HepG2 (cell line): ENCODE measurements at regions not wholly inside any gene's neighbourhood (a gene's known extent, or its start where the extent isn't known, plus 50 kb on each side); places are given as distances from the start of the nearest gene placed in this dataset.
"Not testable (repeated sequence)": the region's sequence is repeated elsewhere in the genome, so short reads cannot be mapped to it uniquely, and the experiment has no call there.

ENCODE experiments used
- ATAC-seq: fragments of 200-7000 bp; cut with Tn5 transposase; 3 replicates; pipeline ENCODE4 v1.9.1; 2020; ENCODE audit warnings: mild to moderate bottlenecking, moderate library complexity
- BruUV-seq: library from RNA; stranded (reverse); fragments of 400-500 nt; replicated peaks from 2 replicates; lab custom pipeline; 2021; lab: Mats Ljungman, UMichigan
- CTCF ChIA-PET: fragments of 300-600 bp; formaldehyde crosslinking; extraction: SDS; loops from one replicate; lab custom pipeline; 2021; ENCODE audit warnings: low total read pairs, inconsistent platforms, low intra/inter-chr PET ratio; lab: Yijun Ruan, JAX
- POLR2A ChIA-PET: fragments of 350-600 bp; sonication (Branson Sonifier 250); formaldehyde crosslinking; loops from one replicate; lab custom pipeline; 2020; ENCODE audit warnings: antibody characterized with exemption, inconsistent platforms; lab: Yijun Ruan, JAX
- DNase-seq: peaks from one replicate; pipeline ENCODE4 v3.0.0-alpha.2; 2015; ENCODE audit warnings: low spot score
- FAIRE-seq: peaks from 3 replicates; lab custom pipeline; 2011; peaks lifted over from hg19 to GRCh38; lab: Jason Lieb, UNC
- H2AFZ ChIP-seq: one replicate; pipeline ENCODE4 v1.6.1; 2011; ENCODE audit warnings: low read length, inconsistent platforms
- H3K27ac ChIP-seq: fragments of 300-600 bp; 3 replicates; pipeline ENCODE4 v1.8.0; 2011; ENCODE audit warnings: mixed run types, mild to moderate bottlenecking, mixed read lengths, low read length, inconsistent platforms; ENCODE audit not compliant: insufficient read depth; ENCODE audit errors: extremely low read length
- H3K27me3 ChIP-seq, 2 experiments: fragments of 200-600 bp in 1 of 2; 2 replicates in 1 of 2; 3 replicates in 1 of 2; pipeline versions ENCODE4 v1.6.0 to v1.8.0; 2011; ENCODE audit warnings: low read length in 2 of 2, mild to moderate bottlenecking in 2 of 2, moderate library complexity in 2 of 2, inconsistent platforms in 1 of 2; ENCODE audit not compliant: insufficient read depth in 2 of 2, control insufficient read depth in 1 of 2
- H3K36me3 ChIP-seq, 2 experiments: fragments of 200-600 bp in 1 of 2; replicated peaks in 1 of 2; 2 replicates in 1 of 2; 3 replicates in 1 of 2; pipeline versions ENCODE4 v1.5.1 to v1.8.0; 2011; ENCODE audit warnings: low read length in 2 of 2, inconsistent platforms in 1 of 2; ENCODE audit not compliant: insufficient read depth in 2 of 2, control insufficient read depth in 1 of 2
- H3K4me1 ChIP-seq: 2 replicates; pipeline ENCODE4 v1.5.1; 2012; ENCODE audit warnings: low read length, inconsistent platforms; ENCODE audit not compliant: insufficient read depth
- H3K4me2 ChIP-seq: 2 replicates; pipeline ENCODE4 v1.6.0; 2011; ENCODE audit warnings: low read depth, low read length, inconsistent platforms
- H3K4me3 ChIP-seq, 3 experiments: fragments of 200-600 bp in 1 of 3; sonication (generic), shearing (Covaris generic) in 1 of 3; replicated peaks in 1 of 3; 2 replicates each; pipeline ENCODE4 v1.5.1; 2011 to 2016; ENCODE audit warnings: low read length in 3 of 3, inconsistent platforms in 2 of 3, low read depth in 2 of 3, mild to moderate bottlenecking in 2 of 3, control low read depth in 1 of 3, mixed read lengths in 1 of 3; ENCODE audit not compliant: insufficient read depth in 1 of 3
- H3K79me2 ChIP-seq: one replicate; pipeline ENCODE4 v1.6.1; 2011; ENCODE audit warnings: low read length, inconsistent platforms; ENCODE audit not compliant: insufficient read depth
- H3K9ac ChIP-seq: 2 replicates; pipeline ENCODE4 v1.6.0; 2011; ENCODE audit warnings: mild to moderate bottlenecking, low read depth, low read length, inconsistent platforms; ENCODE audit not compliant: insufficient read depth
- H3K9me3 ChIP-seq: 2 replicates; pipeline ENCODE4 v1.5.1; 2012; ENCODE audit warnings: mild to moderate bottlenecking, low read length
- H4K20me1 ChIP-seq: 2 replicates; pipeline ENCODE4 v1.6.0; 2011; ENCODE audit warnings: inconsistent platforms, mild to moderate bottlenecking, low read length, moderate library complexity; ENCODE audit not compliant: insufficient read depth
- GABPB1 ChIP-seq: IDR thresholded peaks from 2 replicates; pipeline ENCODE4 v1.6.1; 2016; ENCODE audit warnings: mild to moderate bottlenecking, missing genetic modification reagents, moderate library complexity, missing compliant biosample characterization
- PAWR ChIP-seq: sonication (generic); formaldehyde crosslinking; IDR thresholded peaks from 2 replicates; pipeline ENCODE4 v1.4.0; 2020; ENCODE audit warnings: missing genetic modification reagents, mild to moderate bottlenecking, borderline replicate concordance
- SNAI1 ChIP-seq: sonication (generic); formaldehyde crosslinking; IDR thresholded peaks from 2 replicates; pipeline ENCODE4 v1.5.0; 2020; ENCODE audit warnings: mild to moderate bottlenecking, missing genetic modification reagents, borderline replicate concordance
- WGBS: methylation state at CpG from one replicate; pipeline ENCODE4 v1.1.6; 2017; ENCODE audit warnings: low lambda C conversion rate; 5-methylcytosine and 5-hydroxymethylcytosine counted together
- in situ Hi-C: cut with HindIII; loops from 2 replicates; pipeline ENCODE4 v1.10.0; 2017; ENCODE audit warnings: low pct_unique_long_range_greater_than_20kb; ENCODE audit not compliant: extremely low pct_ligation_motif_present
- intact Hi-C: fragments of 100-400 bp; cut with micrococcal nuclease; formaldehyde crosslinking; loops from one replicate; pipeline ENCODE4 v1.10.0; 2022; ENCODE audit not compliant: unreplicated experiment

DNA sequence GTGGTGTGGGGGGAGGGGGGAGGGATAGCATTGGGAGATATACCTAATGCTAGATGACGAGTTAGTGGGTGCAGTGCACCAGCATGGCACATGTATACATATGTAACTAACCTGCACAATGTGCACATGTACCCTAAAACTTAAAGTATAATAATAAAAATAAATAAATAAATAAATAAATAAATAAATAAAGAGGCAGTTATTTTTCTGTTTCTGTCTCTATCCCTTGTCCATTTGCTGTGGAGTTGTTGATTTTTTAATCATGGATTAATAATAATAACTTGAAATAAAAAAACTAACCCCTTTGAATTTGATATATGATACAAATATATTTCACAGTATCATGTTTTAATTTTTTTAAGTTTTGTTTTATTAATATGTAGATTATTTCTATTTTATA, 53.9 kb upstream of the CD93 start:
- Histone ChIP-seq H3K4me1 (peaks cover 14% of the 10 kb centered on the region), H3K27me3 (peaks cover 2 to 10% of the 10 kb centered on the region in 2 experiments; a peak in 1 of 5 replicates)
- DNase-seq, H3K9me3 ChIP-seq, FAIRE-seq, intact Hi-C loops, CTCF ChIA-PET, H3K4me3 ChIP-seq, H3K4me2 ChIP-seq, BruUV-seq, H3K36me3 ChIP-seq, ATAC-seq, H4K20me1 ChIP-seq, H3K9ac ChIP-seq, POLR2A ChIA-PET, in situ Hi-C loops, H2AFZ ChIP-seq, H3K79me2 ChIP-seq, H3K27ac ChIP-seq: not testable (repeated sequence)
- WGBS: 15% methylated on average over 1 of the region's 1 CpG

GRCh38 chr20:23139524-23139923, 53.4 kb upstream of the CD93 start:
- Histone ChIP-seq H3K36me3 (no peaks in the 10 kb centered on the region), H3K9me3 (no peaks in the 10 kb centered on the region), H3K27me3 (peaks cover 2 to 10% of the 10 kb centered on the region in 2 experiments; a peak in 1 of 5 replicates), H4K20me1 (no peaks in the 10 kb centered on the region), H3K79me2 (no peaks in the 10 kb centered on the region), H3K4me3 (no peak overlapping the region), H3K27ac (no peak overlapping the region), H3K9ac (no peak overlapping the region), H2AFZ (no peak overlapping the region), H3K4me2 (no peak overlapping the region), H3K4me1 (peaks cover 14% of the 10 kb centered on the region)
- CTCF ChIA-PET: no interaction called here
- DNase-seq (no peak), ATAC-seq (no peak), FAIRE-seq (no peak)
- no TSS peak for BruUV-seq
- TF ChIP-seq PAWR (no peak), SNAI1 (no peak), GABPB1 (CRISPR knock-in tag) (0 out of 2 replicates have a peak, but pooled peaks have one; percentile 16)
- POLR2A ChIA-PET: no interaction called here
- intact Hi-C loops (no loop called here), in situ Hi-C loops (no loop called here)
- 40% methylated on average over 8 of the region's 8 CpGs for WGBS
